Liver (tissue), 8 donors: ENCODE measurements at regions not wholly inside any gene's neighbourhood (a gene's known extent, or its start where the extent isn't known, plus 50 kb on each side); places are given as distances from the start of the nearest gene placed in this dataset.

Experiments
- DNase-seq: peaks from one replicate; pipeline ENCODE4 v3.0.0-alpha.2; 2017; ENCODE audit warnings: low spot score
- H3K27ac ChIP-seq, 2 donors: one replicate each; pipeline ENCODE4 v1.7.0; 2013; ENCODE audit warnings: inconsistent platforms in 2 of 2, low read length in 2 of 2, control low read depth in 1 of 2, low read depth in 1 of 2, mild to moderate bottlenecking in 1 of 2
- H3K27me3 ChIP-seq, 4 donors: one replicate each; pipeline versions ENCODE4 v1.6.1 to v1.7.0; 2013; ENCODE audit warnings: low read length in 3 of 4, inconsistent platforms in 1 of 4, mild to moderate bottlenecking in 1 of 4, moderate library complexity in 1 of 4; ENCODE audit not compliant: control insufficient read depth in 4 of 4, insufficient read depth in 4 of 4
- H3K36me3 ChIP-seq, 4 donors: one replicate each; pipeline versions ENCODE4 v1.6.1 to v1.7.0; 2013; ENCODE audit warnings: low read length in 3 of 4, mild to moderate bottlenecking in 3 of 4, low read depth in 1 of 4, moderate library complexity in 1 of 4; ENCODE audit not compliant: control insufficient read depth in 4 of 4, insufficient read depth in 3 of 4
- H3K4me1 ChIP-seq, 4 donors: one replicate each; pipeline versions ENCODE4 v1.6.1 to v1.7.0; 2013; ENCODE audit warnings: low read length in 3 of 4, mild to moderate bottlenecking in 3 of 4, moderate library complexity in 1 of 4; ENCODE audit not compliant: control insufficient read depth in 4 of 4, insufficient read depth in 4 of 4
- H3K4me3 ChIP-seq, 3 donors: one replicate each; pipeline versions ENCODE4 v1.6.1 to v1.7.0; 2013; ENCODE audit warnings: low read length in 3 of 3, control low read depth in 1 of 3, low read depth in 1 of 3, mild to moderate bottlenecking in 1 of 3
- H3K9ac ChIP-seq, 2 donors: one replicate each; pipeline ENCODE4 v1.7.0; 2013; ENCODE audit warnings: low read length in 2 of 2, mild to moderate bottlenecking in 2 of 2, moderate library complexity in 2 of 2, control low read depth in 1 of 2, low read depth in 1 of 2
- H3K9me3 ChIP-seq, 4 donors: one replicate each; pipeline versions ENCODE4 v1.6.1 to v1.7.0; 2013; ENCODE audit warnings: low read length in 3 of 4; ENCODE audit not compliant: control insufficient read depth in 4 of 4
- FOXA1 ChIP-seq: IDR thresholded peaks from 2 replicates; pipeline ENCODE4 v1.6.1; 2016; ENCODE audit warnings: antibody characterized with exemption
- FOXA2 ChIP-seq: IDR thresholded peaks from 2 replicates; pipeline ENCODE4 v1.6.1; 2016; ENCODE audit warnings: antibody characterized with exemption
- GABPA ChIP-seq, 2 donors: IDR thresholded peaks in 1 of 2; conservative IDR thresholded peaks in 1 of 2; 2 replicates each; pipeline ENCODE4 v1.6.1; 2016; ENCODE audit warnings: antibody characterized with exemption in 2 of 2, mild to moderate bottlenecking in 1 of 2, moderate library complexity in 1 of 2
- HNF4A ChIP-seq, 2 donors: conservative IDR thresholded peaks; 2 replicates each; pipeline ENCODE4 v1.6.1; 2016; ENCODE audit warnings: antibody characterized with exemption in 2 of 2, mild to moderate bottlenecking in 2 of 2
- HNF4G ChIP-seq: IDR thresholded peaks from 2 replicates; pipeline ENCODE4 v1.6.1; 2016; ENCODE audit warnings: antibody characterized with exemption
- JUND ChIP-seq, 2 donors: IDR thresholded peaks; 2 replicates each; pipeline ENCODE4 v1.6.1; 2016; ENCODE audit warnings: antibody characterized with exemption in 2 of 2
- NR2F2 ChIP-seq: IDR thresholded peaks from 2 replicates; pipeline ENCODE4 v1.6.1; 2016; ENCODE audit warnings: antibody characterized with exemption
- RAD21 ChIP-seq, 2 donors: IDR thresholded peaks; 2 replicates each; pipeline ENCODE4 v1.6.1; 2016; ENCODE audit warnings: antibody characterized with exemption in 2 of 2, mild to moderate bottlenecking in 2 of 2
- RXRA ChIP-seq, 2 donors: IDR thresholded peaks; 2 replicates each; pipeline ENCODE4 v1.6.1; 2017 to 2018; ENCODE audit warnings: antibody characterized with exemption in 2 of 2, mild to moderate bottlenecking in 1 of 2
- SP1 ChIP-seq: IDR thresholded peaks from 2 replicates; pipeline ENCODE4 v1.6.1; 2018; ENCODE audit warnings: antibody characterized with exemption, mild to moderate bottlenecking
- TAF1 ChIP-seq: conservative IDR thresholded peaks from 2 replicates; pipeline ENCODE4 v1.6.1; 2016; ENCODE audit warnings: antibody characterized with exemption, mild to moderate bottlenecking
- YY1 ChIP-seq: IDR thresholded peaks from 2 replicates; pipeline ENCODE4 v1.6.1; 2016; ENCODE audit warnings: antibody characterized with exemption, mild to moderate bottlenecking
- WGBS: extraction: QIAGEN DNeasy Blood & Tissue Kit; methylation state at CpG from one replicate; pipeline ENCODE4 v1.1.7; 2013; 5-methylcytosine and 5-hydroxymethylcytosine counted together
- TF ChIP-seq, protein P1 (sequence below): fragments of 150-350 bp; IDR thresholded peaks from 2 replicates; pipeline ENCODE4 v1.5.1; 2017; ENCODE audit warnings: improper control_type of control experiment, low read depth, low read length; ENCODE audit not compliant: missing input control
- TF ChIP-seq, protein P2 (sequence below): IDR thresholded peaks from 2 replicates; pipeline ENCODE4 v1.6.1; 2016; ENCODE audit warnings: antibody characterized with exemption
- TF ChIP-seq, protein P3 (sequence below): IDR thresholded peaks from 2 replicates; pipeline ENCODE4 v1.6.1; 2016; ENCODE audit warnings: antibody characterized with exemption
- TF ChIP-seq, protein P4 (sequence below): IDR thresholded peaks from 2 replicates; pipeline ENCODE4 v1.6.1; 2016; ENCODE audit warnings: antibody characterized with exemption
- TF ChIP-seq, protein P5 (sequence below): IDR thresholded peaks from 2 replicates; pipeline ENCODE4 v1.6.1; 2016; ENCODE audit warnings: antibody characterized with exemption, mild to moderate bottlenecking
- donor health status: healthy.
- donor health status: healthy.
- donor health status: healthy.
- donor health status: healthy.
- donor health status: healthy.

DNA sequence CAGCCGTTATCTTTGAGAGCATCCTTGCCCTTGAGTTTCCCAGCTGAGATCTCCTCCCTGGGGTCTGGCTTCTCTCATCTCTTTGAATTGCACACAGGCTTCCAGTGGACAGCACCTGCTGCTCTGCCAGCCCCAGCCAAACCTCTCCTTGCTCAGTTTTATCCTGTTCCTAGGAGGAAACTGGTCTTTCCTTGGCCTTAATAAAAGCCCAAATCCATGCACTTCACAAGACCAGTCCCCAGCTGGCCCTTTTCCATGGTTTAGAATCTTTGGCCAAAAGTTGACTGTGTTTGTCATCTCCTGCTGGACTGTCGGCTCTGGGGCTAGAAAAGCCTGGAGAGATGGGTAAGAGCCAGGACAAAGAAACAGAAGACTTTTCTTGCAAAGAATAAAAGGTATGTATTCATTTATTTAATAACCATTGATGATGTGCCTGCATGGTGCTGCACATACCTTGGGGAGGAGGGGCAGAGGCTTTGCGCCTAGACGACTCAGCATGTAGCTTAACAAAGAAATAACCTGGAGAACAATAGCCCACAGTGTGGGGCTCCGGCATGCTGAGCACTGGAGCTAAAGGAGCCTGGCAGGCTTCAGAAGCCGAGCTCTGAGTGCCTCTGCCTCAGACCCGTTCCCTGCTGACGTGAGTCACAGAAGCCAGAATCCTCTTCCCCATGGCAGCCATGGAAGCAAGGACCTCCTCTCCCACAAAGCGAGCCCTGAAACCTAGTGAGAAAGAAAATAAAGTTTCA is 319.3 kb upstream of the B3GAT1 start (continued):
- TF ChIP-seq, protein P1, sequence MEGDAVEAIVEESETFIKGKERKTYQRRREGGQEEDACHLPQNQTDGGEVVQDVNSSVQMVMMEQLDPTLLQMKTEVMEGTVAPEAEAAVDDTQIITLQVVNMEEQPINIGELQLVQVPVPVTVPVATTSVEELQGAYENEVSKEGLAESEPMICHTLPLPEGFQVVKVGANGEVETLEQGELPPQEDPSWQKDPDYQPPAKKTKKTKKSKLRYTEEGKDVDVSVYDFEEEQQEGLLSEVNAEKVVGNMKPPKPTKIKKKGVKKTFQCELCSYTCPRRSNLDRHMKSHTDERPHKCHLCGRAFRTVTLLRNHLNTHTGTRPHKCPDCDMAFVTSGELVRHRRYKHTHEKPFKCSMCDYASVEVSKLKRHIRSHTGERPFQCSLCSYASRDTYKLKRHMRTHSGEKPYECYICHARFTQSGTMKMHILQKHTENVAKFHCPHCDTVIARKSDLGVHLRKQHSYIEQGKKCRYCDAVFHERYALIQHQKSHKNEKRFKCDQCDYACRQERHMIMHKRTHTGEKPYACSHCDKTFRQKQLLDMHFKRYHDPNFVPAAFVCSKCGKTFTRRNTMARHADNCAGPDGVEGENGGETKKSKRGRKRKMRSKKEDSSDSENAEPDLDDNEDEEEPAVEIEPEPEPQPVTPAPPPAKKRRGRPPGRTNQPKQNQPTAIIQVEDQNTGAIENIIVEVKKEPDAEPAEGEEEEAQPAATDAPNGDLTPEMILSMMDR: no peak
- TF ChIP-seq HNF4G (no peak), HNF4A (conservative IDR thresholded peaks at IDR 0.05) (no peak), TAF1 (no peak)
- TF ChIP-seq, protein P2, sequence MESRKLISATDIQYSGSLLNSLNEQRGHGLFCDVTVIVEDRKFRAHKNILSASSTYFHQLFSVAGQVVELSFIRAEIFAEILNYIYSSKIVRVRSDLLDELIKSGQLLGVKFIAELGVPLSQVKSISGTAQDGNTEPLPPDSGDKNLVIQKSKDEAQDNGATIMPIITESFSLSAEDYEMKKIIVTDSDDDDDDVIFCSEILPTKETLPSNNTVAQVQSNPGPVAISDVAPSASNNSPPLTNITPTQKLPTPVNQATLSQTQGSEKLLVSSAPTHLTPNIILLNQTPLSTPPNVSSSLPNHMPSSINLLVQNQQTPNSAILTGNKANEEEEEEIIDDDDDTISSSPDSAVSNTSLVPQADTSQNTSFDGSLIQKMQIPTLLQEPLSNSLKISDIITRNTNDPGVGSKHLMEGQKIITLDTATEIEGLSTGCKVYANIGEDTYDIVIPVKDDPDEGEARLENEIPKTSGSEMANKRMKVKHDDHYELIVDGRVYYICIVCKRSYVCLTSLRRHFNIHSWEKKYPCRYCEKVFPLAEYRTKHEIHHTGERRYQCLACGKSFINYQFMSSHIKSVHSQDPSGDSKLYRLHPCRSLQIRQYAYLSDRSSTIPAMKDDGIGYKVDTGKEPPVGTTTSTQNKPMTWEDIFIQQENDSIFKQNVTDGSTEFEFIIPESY: no peak
- TF ChIP-seq, protein P3, sequence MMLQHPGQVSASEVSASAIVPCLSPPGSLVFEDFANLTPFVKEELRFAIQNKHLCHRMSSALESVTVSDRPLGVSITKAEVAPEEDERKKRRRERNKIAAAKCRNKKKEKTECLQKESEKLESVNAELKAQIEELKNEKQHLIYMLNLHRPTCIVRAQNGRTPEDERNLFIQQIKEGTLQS: no peak

DNA sequence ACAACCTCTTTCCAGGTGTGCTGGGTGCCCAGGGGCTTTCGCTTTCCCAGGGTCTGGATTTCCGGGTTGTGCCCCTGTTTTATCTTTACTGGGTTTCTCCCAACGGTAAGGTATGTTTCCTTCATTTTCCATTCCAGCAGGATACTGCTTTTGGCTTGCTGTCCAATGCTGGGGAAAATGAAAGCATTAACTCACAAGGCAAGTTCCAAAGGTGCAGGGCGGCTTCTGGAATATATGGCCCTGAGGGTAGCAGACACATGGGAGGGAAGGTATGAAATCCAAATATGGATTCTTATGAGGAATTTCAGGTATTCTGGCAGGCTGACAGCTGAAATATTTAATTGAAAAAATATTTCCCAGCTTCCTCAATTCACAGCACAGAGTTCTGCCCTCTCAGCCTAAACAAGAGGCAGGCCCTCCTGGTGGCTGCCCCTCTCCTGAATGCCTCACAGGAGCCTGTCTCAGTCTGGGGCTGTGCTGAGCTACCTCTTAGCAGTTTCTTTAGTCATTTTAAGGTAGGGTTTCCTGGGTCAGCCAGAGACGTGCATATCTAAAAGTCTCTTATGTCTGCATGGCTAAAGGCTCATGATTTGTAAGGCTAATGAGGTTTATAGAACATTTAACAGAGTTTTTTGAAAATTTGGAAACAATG is 318.6 kb upstream of the B3GAT1 start:
- no peaks in the 10 kb centered on the region for H3K36me3 ChIP-seq
- WGBS: 77% methylated on average over 5 of the region's 5 CpGs
- DNase-seq: no peak
- H3K27me3 ChIP-seq: peaks cover 0 to 3% (median 0%) of the 10 kb centered on the region in 4 donors
- TF ChIP-seq, protein P4, sequence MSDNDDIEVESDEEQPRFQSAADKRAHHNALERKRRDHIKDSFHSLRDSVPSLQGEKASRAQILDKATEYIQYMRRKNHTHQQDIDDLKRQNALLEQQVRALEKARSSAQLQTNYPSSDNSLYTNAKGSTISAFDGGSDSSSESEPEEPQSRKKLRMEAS: no peak
- TF ChIP-seq YY1 (no peak), NR2F2 (no peak), HNF4G (no peak), RAD21 (IDR thresholded peaks at IDR 0.05) (no peak), FOXA1 (no peak), GABPA (IDR thresholded peaks at IDR 0.05 in 1 of 2, conservative IDR thresholded peaks at IDR 0.05 in 1 of 2) (no peak), JUND (IDR thresholded peaks at IDR 0.05) (no peak), SP1 (no peak), FOXA2 (no peak), TAF1 (no peak), HNF4A (conservative IDR thresholded peaks at IDR 0.05) (no peak), RXRA (IDR thresholded peaks at IDR 0.05) (no peak)
- TF ChIP-seq, protein P3: no peak
- TF ChIP-seq, protein P1: no peak
- TF ChIP-seq, protein P5, sequence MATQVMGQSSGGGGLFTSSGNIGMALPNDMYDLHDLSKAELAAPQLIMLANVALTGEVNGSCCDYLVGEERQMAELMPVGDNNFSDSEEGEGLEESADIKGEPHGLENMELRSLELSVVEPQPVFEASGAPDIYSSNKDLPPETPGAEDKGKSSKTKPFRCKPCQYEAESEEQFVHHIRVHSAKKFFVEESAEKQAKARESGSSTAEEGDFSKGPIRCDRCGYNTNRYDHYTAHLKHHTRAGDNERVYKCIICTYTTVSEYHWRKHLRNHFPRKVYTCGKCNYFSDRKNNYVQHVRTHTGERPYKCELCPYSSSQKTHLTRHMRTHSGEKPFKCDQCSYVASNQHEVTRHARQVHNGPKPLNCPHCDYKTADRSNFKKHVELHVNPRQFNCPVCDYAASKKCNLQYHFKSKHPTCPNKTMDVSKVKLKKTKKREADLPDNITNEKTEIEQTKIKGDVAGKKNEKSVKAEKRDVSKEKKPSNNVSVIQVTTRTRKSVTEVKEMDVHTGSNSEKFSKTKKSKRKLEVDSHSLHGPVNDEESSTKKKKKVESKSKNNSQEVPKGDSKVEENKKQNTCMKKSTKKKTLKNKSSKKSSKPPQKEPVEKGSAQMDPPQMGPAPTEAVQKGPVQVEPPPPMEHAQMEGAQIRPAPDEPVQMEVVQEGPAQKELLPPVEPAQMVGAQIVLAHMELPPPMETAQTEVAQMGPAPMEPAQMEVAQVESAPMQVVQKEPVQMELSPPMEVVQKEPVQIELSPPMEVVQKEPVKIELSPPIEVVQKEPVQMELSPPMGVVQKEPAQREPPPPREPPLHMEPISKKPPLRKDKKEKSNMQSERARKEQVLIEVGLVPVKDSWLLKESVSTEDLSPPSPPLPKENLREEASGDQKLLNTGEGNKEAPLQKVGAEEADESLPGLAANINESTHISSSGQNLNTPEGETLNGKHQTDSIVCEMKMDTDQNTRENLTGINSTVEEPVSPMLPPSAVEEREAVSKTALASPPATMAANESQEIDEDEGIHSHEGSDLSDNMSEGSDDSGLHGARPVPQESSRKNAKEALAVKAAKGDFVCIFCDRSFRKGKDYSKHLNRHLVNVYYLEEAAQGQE: no peak
- TF ChIP-seq, protein P2: no peak
- no peak overlapping the region for H3K27ac ChIP-seq
- no peak overlapping the region for H3K9ac ChIP-seq
- no peaks in the 10 kb centered on the region for H3K4me1 ChIP-seq
- no peaks in the 10 kb centered on the region for H3K9me3 ChIP-seq
- H3K4me3 ChIP-seq: no peak overlapping the region
